GM12873 (cell line): ENCODE measurements at regions not wholly inside any gene's neighbourhood (a gene's known extent, or its start where the extent isn't known, plus 50 kb on each side); places are given as distances from the start of the nearest gene placed in this dataset.

Experiments
- TF ChIP-seq, protein P1 (sequence below): IDR thresholded peaks from 2 replicates; pipeline ENCODE4 v1.5.1; 2012; ENCODE audit warnings: low read depth, mild to moderate bottlenecking, moderate library complexity, low read length, control low read depth; ENCODE audit not compliant: insufficient read depth; ENCODE audit errors: missing control alignments

DNA sequence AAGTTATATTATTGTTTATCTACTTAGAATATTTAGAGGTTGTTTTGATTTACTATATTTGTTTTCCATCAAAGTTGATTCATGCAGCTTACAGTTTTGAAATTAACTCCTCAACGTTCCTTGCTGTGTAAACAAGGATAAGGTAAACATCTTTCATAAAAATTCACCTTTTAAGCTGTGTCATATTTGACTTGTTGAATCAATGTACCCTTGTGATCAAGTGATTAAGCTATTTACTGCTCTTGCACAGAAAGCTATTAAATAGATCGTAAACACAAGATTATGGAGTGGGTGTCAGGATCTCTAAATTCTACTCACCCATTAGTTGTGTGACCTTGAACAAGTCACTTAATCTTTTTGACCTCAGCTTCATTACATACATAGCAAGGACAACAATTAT is 2054.0 kb upstream of the NUDT12 start:
- TF ChIP-seq, protein P1, sequence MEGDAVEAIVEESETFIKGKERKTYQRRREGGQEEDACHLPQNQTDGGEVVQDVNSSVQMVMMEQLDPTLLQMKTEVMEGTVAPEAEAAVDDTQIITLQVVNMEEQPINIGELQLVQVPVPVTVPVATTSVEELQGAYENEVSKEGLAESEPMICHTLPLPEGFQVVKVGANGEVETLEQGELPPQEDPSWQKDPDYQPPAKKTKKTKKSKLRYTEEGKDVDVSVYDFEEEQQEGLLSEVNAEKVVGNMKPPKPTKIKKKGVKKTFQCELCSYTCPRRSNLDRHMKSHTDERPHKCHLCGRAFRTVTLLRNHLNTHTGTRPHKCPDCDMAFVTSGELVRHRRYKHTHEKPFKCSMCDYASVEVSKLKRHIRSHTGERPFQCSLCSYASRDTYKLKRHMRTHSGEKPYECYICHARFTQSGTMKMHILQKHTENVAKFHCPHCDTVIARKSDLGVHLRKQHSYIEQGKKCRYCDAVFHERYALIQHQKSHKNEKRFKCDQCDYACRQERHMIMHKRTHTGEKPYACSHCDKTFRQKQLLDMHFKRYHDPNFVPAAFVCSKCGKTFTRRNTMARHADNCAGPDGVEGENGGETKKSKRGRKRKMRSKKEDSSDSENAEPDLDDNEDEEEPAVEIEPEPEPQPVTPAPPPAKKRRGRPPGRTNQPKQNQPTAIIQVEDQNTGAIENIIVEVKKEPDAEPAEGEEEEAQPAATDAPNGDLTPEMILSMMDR, result no peak

DNA sequence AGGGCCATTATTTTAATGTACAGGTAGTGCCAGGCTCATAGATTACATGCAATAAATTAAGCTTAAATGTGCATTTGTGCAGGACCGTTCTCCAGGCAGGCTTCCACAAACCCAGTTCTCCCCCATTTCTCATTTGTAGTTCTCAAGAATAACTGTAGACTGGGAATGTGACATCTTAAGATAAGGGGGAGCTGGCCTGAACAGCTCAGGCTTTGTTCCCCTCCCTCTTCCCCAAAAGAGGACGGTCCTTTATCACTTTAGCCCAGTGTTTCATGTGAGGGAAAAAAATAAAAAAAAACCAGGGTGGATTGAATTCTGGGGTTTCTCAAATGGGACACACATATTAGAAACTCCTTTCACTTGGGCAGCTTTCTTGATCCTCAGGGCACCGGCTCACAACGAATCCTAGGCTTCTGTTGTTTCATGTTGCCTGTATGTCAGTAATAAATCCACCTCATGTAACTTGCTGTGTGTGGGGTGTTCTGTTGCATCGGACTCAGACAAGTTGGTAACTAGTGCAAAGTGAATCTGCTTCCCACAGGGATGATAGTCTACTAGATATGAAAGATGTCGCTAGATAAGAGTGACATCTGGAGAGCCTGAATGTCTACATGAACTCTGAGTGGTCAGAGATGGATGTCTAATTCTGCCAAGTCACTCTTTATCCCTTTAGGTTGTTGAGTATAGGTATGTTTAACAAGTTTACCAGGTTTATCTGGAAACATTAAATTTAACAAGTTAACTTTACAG is 2030.6 kb upstream of the NUDT12 start:
- TF ChIP-seq, protein P1, result no peak

DNA sequence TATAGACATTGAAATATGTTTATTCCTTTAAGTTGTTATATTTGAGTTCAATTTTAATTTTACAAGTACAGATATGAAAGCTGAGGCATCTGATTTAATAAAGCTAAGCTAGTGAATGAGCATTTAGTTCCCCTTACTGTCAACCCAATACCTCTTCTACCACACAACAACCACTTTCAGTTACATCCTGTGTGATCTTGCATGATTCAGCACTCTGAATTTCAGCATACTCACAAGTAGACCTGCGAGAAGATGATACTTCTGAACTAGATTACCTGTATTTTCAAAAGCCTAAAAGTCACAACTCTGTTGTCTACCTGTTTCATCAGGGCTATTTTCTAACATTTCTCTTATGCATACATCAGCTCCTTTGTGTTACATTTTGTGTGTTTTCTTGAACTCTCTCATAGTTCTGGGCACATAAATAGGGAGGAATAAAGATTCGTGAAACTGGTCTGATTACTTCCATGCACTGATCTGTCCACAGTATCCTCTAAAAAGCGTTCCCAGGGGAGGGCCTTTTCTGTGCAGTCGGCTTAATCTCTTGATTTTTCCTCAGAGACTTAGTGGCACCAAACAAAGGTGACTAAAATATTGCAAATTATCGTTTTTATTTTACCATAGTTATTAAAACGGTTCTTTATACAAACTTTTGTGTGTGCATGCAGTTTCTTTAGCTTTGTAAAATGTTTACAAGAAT is 2025.5 kb upstream of the NUDT12 start:
- TF ChIP-seq, protein P1, result no peak

DNA sequence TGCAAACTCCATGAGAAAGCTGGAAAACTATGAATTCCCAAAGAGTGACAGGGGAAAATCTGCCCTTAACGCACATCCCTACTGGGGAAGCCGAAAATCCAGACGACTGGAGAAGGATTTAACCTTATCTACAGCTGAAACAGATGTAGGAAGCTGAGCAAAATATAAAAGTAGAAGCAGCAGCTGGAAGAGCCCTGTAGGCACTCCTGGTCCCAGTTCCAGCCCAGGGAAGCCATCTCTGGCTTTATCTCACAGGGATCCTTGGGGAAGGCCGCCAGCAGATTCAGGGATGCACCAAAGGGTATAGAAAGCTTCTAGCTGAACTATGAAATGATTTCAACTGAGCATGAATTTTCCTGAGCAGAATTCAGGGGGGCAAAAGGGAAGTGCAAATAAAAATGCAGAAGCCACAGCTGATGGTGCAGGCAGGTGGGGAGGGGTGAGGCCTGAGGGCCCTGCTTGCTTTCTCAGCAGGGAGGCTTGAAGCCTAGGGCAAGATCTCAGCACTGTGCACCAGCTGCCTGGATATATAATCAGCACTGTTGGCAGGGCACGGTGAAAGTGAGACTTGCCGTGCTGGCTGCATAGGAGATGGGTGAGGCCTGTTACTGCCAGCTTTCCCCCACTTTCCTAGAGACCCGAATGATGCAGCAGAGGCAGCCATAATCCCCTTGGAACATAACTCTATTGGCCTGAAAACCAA is 2019.5 kb upstream of the NUDT12 start:
- TF ChIP-seq, protein P1, result no peak

GRCh38 chr5:105573575-105573974 is 2011.0 kb upstream of the NUDT12 start:
- TF ChIP-seq, protein P1, result no peak

DNA sequence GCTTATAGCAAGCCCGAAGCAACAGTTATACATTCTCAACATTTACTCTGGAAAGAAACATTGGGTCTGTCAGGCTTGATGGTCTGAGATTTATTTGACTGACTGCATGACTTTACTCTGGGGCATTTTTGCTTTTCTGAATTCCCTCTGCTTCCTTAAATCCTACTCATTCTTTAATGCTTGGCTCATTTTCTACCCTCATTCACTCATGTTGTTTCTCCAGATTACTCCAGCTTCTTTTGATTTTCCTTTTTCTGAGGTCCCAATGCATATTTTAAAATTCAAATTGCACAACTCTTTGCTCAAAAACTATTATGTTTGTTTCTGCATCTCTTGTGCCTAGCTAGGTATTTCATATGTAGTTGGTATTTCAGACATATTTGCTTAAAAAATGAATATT is 2002.9 kb upstream of the NUDT12 start:
- TF ChIP-seq, protein P1, result no peak

GRCh38 chr5:105563842-105564241 is 2001.3 kb upstream of the NUDT12 start:
- TF ChIP-seq, protein P1, result no peak
